ENCODE measurements at regions not wholly inside any gene's neighbourhood (a gene's known extent, or its start where the extent isn't known, plus 50 kb on each side); places are given as distances from the start of the nearest gene placed in this dataset.

- TF ChIP-seq CREM (IDR thresholded peaks at IDR 0.05) (peak; percentile 96), CREM (CRISPR knock-in tag; IDR thresholded peaks at IDR 0.05) (no peak), AFF4 (CRISPR knock-in tag; IDR thresholded peaks at IDR 0.05) (no peak; the same call in 1 of the 2 replicates), JARID2 (CRISPR knock-in tag; IDR thresholded peaks at IDR 0.05; ENCODE audit: insufficient replicate concordance) (no peak), HNF1A (IDR thresholded peaks at IDR 0.05; ENCODE audit: low read depth) (peak; percentile 60; the same call in 1 of the 2 replicates), HNF1A (CRISPR knock-in tag; IDR thresholded peaks at IDR 0.05; ENCODE audit: borderline replicate concordance) (peak; percentile 89), ZFP37 (CRISPR knock-in tag; IDR thresholded peaks at IDR 0.05; ENCODE audit: borderline replicate concordance) (no peak), ZNF670 (CRISPR knock-in tag; IDR thresholded peaks at IDR 0.05; ENCODE audit: borderline replicate concordance) (no peak), PCBP2 (optimal IDR thresholded peaks at IDR 0.05; ENCODE audit: low read depth, low read length, poor library complexity, severe bottlenecking) (no peak), ZNF557 (CRISPR knock-in tag; IDR thresholded peaks at IDR 0.05) (no peak), FIP1L1 (IDR thresholded peaks at IDR 0.05; ENCODE audit: borderline replicate concordance, insufficient read depth, low read depth, low read length) (no peak), E2F5 (CRISPR knock-in tag; conservative IDR thresholded peaks at IDR 0.05) (no peak), MXD1 (CRISPR knock-in tag; IDR thresholded peaks at IDR 0.05) (no peak), ZNF7 (CRISPR knock-in tag; IDR thresholded peaks at IDR 0.05) (peak; percentile 28; the same call in 1 of the 2 replicates), ETS1 (CRISPR knock-in tag; IDR thresholded peaks at IDR 0.05) (no peak), ELF3 (CRISPR knock-in tag; IDR thresholded peaks at IDR 0.05) (peak; percentile 80), TCF7 (IDR thresholded peaks at IDR 0.05; ENCODE audit: low read depth) (peak; percentile 98), ZNF33B (CRISPR knock-in tag; IDR thresholded peaks at IDR 0.05) (no peak), DMAP1 (CRISPR knock-in tag; IDR thresholded peaks at IDR 0.05) (peak; percentile 81), ZNF816 (CRISPR knock-in tag; IDR thresholded peaks at IDR 0.05; ENCODE audit: borderline replicate concordance) (no peak)
Measured at GRCh38 chr1:56189946-56190805, 389.2 kb downstream of the PLPP3 start (continued).
